Activated CD4-positive, alpha-beta T cell treated with anti-CD3 and anti-CD28 coated beads, Interleukin-2, amount 10 ng/mL, durations not matched to agents 7 days and 5 days (primary cell): ENCODE measurements at regions not wholly inside any gene's neighbourhood (a gene's known extent, or its start where the extent isn't known, plus 50 kb on each side); places are given as distances from the start of the nearest gene placed in this dataset.

ENCODE experiments used
- CTCF ChIA-PET: fragments of 350-600 bp; sonication (Branson Sonifier 250); formaldehyde crosslinking; loops from one replicate; lab custom pipeline; 2021; ENCODE audit warnings: antibody characterized with exemption; lab: Charles Lee
- POLR2A ChIA-PET: fragments of 350-600 bp; sonication (Branson Sonifier 250); formaldehyde crosslinking; loops from one replicate; lab custom pipeline; 2021; ENCODE audit warnings: antibody characterized with exemption; lab: Charles Lee
- DNase-seq: peaks from one replicate; pipeline ENCODE4 v3.0.0-alpha.2; 2020
- H3K27ac Mint-ChIP-seq: one replicate; pipeline ENCODE4 v1.8.0; 2021; ENCODE audit warnings: mild to moderate bottlenecking, moderate library complexity, mixed read lengths
- H3K27me3 Mint-ChIP-seq: one replicate; pipeline ENCODE4 v1.8.0; 2021; ENCODE audit warnings: mixed read lengths
- H3K36me3 Mint-ChIP-seq: one replicate; pipeline ENCODE4 v1.8.0; 2021; ENCODE audit warnings: low read depth, mixed read lengths
- H3K4me1 Mint-ChIP-seq: one replicate; pipeline ENCODE4 v1.8.0; 2021; ENCODE audit warnings: mixed read lengths
- H3K4me3 Mint-ChIP-seq: one replicate; pipeline ENCODE4 v1.8.0; 2021; ENCODE audit warnings: mild to moderate bottlenecking, moderate library complexity, mixed read lengths
- H3K9me3 Mint-ChIP-seq: one replicate; pipeline ENCODE4 v1.8.0; 2021; ENCODE audit warnings: mixed read lengths

DNA sequence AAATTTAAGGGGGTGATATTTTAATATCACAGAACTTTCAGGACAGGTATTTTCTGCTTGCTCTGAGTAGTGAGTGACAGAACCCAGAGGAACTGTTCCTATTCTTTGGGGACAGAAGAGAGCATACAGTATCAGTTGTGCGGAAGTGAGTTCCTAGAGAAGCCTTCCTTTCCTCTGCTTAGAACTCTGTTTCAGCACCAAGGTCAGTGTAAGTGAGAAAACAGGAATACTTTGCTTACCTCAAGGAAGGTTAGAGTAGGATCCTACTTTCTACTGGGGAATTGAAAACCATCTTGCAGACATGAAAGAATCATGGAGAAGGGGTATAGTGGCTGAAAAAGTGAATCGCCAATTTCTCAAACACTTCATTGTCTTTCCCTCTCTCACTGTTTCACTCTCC, 542.4 kb downstream of the SQOR start:
- ChIA-PET POLR2A (no interaction called here), CTCF (no interaction called here)
- Mint-ChIP-seq H3K9me3 (peaks cover 7% of the 10 kb centered on the region), H3K4me3 (no peak overlapping the region), H3K27ac (no peak overlapping the region), H3K4me1 (no peaks in the 10 kb centered on the region), H3K27me3 (no peaks in the 10 kb centered on the region), H3K36me3 (no peaks in the 10 kb centered on the region)
- no peak for DNase-seq

DNA sequence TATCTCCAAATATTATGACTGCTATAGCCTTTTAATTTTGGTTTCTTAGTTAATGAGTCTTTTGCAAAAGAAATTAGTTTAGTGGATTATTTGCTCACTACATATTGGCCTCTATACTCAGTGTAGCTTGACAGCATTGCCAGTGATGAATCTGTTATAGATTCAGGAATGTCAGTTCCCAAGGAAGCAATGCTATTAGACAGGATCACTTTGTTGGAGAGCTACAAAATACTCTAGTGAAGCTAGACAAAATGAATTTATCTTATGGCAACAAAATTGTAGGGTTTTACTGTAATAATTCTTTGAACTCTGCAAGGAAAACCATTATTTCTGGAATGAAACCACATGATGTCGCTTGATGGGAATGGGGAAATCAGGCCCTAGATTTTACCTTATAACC, 543.3 kb downstream of the SQOR start:
- POLR2A ChIA-PET = no interaction called here
- no peaks in the 10 kb centered on the region for H3K4me1 Mint-ChIP-seq

DNA sequence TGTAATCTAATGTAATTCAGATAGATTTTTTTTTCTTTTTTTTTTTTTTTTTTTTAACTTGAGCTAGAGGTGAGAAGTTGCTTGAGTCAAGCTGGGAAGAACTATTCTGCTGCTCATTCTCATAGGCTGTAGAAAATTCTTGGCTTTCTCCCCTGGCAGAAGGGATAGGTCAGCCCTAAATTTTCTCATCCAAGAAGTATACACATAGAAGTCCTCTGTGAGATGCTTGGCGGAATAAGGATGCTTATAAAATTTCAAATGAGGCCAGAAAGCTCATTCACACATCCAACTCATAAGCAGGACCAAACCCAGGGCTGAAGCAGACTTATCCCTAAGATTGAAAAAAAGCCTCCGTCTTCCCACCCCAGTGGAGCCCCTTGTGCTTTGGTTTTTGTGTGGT, 572.5 kb downstream of the SQOR start:
- no peaks in the 10 kb centered on the region for H3K27me3 Mint-ChIP-seq
- no peaks in the 10 kb centered on the region for H3K36me3 Mint-ChIP-seq
- ChIA-PET POLR2A (no interaction called here), CTCF (interaction anchor here (0.6 kb wide), 1 partner anchor 17 kb away, joined by 3 read pairs; no protein-coding TSS in a partner anchor)
- no peak for DNase-seq
- no peak overlapping the region for H3K4me3 Mint-ChIP-seq
- H3K4me1 Mint-ChIP-seq = no peaks in the 10 kb centered on the region
- peaks cover 5% of the 10 kb centered on the region for H3K9me3 Mint-ChIP-seq
- no peak overlapping the region for H3K27ac Mint-ChIP-seq

More for the DNA sequence above, 543.3 kb downstream of the SQOR start:
- Mint-ChIP-seq H3K4me3 (no peak overlapping the region), H3K27ac (no peak overlapping the region), H3K9me3 (peaks cover 11% of the 10 kb centered on the region), H3K36me3 (no peaks in the 10 kb centered on the region), H3K27me3 (no peaks in the 10 kb centered on the region)
- CTCF ChIA-PET = no interaction called here
- DNase-seq = no peak

DNA sequence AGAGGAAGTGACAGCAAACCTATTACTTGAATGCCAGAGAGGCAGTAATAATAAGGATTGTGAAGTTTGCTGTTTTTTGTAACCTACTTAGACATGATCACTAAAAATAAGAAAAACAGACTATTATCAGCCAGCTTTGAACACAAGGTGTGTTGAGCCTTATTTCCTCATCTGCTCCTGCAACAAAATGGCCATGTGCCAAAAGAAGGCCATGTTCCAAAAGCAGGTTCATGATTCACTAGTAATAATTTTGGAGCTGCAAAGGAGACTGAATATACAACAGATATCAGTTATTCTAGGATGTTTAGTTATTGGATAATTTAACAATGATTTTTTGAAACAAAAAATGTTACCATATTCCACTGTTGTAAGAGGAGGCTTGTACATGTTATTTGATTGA, 578.7 kb downstream of the SQOR start:
- Mint-ChIP-seq H3K27ac (no peak overlapping the region), H3K9me3 (peaks cover 2% of the 10 kb centered on the region), H3K4me1 (no peaks in the 10 kb centered on the region), H3K36me3 (no peaks in the 10 kb centered on the region), H3K4me3 (no peak overlapping the region), H3K27me3 (no peaks in the 10 kb centered on the region)
- no peak for DNase-seq
- CTCF ChIA-PET = no interaction called here
- POLR2A ChIA-PET = no interaction called here

DNA sequence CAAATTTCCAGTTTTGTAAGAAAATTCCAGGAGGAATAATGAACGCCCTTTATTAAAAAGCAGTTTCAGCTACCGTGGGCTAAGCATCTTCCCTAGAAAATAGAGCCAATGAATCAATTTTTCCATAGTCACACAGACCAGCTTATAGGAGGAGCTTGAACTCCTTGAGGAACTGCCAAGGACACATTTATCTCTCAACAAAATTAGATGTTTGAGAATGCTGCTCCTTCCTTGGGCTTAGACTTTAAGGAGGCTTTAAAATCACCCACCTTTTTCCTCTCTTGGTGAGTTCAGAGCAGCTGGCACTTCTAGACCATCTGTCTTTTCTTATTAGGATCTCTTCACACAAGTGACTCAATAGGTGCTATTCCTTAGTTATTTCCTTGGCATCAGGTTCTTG, 588.0 kb downstream of the SQOR start:
- H3K27me3 Mint-ChIP-seq = no peaks in the 10 kb centered on the region
- H3K4me3 Mint-ChIP-seq = no peak overlapping the region
- ChIA-PET CTCF (no interaction called here), POLR2A (no interaction called here)
- no peak overlapping the region for H3K27ac Mint-ChIP-seq
- H3K4me1 Mint-ChIP-seq = no peaks in the 10 kb centered on the region
- no peaks in the 10 kb centered on the region for H3K9me3 Mint-ChIP-seq
- no peaks in the 10 kb centered on the region for H3K36me3 Mint-ChIP-seq
- no peak for DNase-seq

DNA sequence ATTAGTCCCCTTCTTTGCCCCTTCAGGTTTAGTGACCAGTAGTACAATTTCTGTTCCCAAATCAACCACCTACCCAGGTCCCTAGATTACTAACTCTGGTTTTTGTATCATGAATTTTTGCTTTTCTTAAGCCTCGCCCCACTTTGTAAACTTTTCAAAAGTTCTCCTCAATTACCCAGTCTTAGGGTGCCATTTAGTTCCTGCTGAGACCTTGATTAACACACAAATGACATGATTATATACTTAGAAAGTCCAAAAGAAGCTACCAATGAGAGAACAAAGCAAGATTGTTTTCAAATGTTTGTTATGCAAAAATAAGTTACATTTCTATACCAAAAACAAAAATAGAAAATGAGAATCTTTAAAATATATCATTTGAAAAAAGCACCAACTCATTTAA, 594.4 kb downstream of the SQOR start:
- POLR2A ChIA-PET = no interaction called here
- no peaks in the 10 kb centered on the region for H3K4me1 Mint-ChIP-seq
- CTCF ChIA-PET = no interaction called here
- no peaks in the 10 kb centered on the region for H3K27me3 Mint-ChIP-seq
- H3K4me3 Mint-ChIP-seq = no peak overlapping the region
- H3K36me3 Mint-ChIP-seq = no peaks in the 10 kb centered on the region
- peaks cover 2% of the 10 kb centered on the region for H3K9me3 Mint-ChIP-seq
- no peak for DNase-seq
- no peak overlapping the region for H3K27ac Mint-ChIP-seq

DNA sequence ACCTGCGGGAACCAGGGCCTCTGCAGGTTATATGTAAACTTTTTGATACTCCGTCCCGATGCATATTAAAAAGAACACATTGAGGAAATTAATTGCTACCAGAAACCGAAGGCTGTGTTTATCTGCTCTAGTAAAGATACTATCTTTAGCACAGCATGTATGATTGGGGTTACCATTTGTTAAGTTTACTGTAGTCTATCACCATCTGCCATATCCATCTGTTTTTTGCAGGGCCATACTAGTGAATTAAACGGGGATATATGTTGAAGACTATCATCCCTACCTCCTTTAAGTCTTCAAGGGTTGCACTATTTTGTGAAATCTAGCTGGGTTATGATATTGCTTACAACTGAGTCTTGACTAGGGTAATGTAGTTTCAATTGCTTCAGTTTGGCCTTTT, 597.0 kb downstream of the SQOR start:
- no peaks in the 10 kb centered on the region for H3K4me1 Mint-ChIP-seq
- no peak for DNase-seq
- ChIA-PET CTCF (no interaction called here), POLR2A (no interaction called here)
- no peak overlapping the region for H3K4me3 Mint-ChIP-seq
- no peaks in the 10 kb centered on the region for H3K36me3 Mint-ChIP-seq
- no peaks in the 10 kb centered on the region for H3K27me3 Mint-ChIP-seq
- H3K9me3 Mint-ChIP-seq = peaks cover 2% of the 10 kb centered on the region
- no peak overlapping the region for H3K27ac Mint-ChIP-seq

DNA sequence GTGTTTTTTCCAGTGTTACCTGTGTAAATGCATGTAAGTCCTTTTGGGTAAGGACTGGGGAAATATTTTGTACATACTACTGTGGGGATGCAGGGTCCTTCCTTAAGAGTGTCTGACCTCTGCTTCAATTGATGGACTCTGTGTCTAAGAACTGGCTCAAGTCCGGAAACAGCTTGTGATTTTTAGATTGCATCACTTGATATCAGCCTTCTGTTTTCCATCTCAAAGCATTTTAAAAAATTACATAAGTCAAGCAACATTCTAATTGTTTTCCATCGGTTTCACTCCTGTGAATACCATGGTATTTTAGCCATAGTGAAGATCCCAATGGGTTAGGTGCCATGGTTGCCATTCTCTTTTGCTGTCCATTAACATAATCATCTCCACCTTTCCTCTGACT, 597.6 kb downstream of the SQOR start:
- Mint-ChIP-seq H3K9me3 (peaks cover 7% of the 10 kb centered on the region), H3K4me3 (no peak overlapping the region), H3K36me3 (no peaks in the 10 kb centered on the region), H3K4me1 (no peaks in the 10 kb centered on the region), H3K27ac (no peak overlapping the region), H3K27me3 (no peaks in the 10 kb centered on the region)
- ChIA-PET CTCF (no interaction called here), POLR2A (no interaction called here)
- no peak for DNase-seq

DNA sequence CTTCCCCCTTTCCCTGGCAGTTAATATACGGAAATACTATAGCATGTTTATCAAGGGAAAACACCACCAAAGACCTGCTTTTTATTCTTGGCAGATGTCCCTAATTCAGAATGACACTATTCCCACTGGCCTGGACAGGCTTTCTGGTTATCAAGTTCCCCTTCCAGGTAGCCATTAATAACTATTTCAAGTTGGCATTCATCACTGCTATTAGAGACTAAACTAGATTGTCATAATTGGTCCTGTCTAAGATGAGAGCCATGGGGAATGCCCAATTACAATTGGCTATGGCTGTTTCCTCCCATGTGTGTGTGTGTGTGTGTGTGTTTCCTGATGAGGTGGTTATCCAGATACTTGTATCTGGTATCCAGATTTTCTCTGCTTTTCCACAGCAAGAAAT, 608.1 kb downstream of the SQOR start:
- CTCF ChIA-PET = no interaction called here
- H3K9me3 Mint-ChIP-seq = peaks cover 10% of the 10 kb centered on the region
- no peak for DNase-seq
- no peaks in the 10 kb centered on the region for H3K36me3 Mint-ChIP-seq
- POLR2A ChIA-PET = no interaction called here
- no peak overlapping the region for H3K27ac Mint-ChIP-seq
- no peaks in the 10 kb centered on the region for H3K4me1 Mint-ChIP-seq
- no peak overlapping the region for H3K4me3 Mint-ChIP-seq
- H3K27me3 Mint-ChIP-seq = no peaks in the 10 kb centered on the region

DNA sequence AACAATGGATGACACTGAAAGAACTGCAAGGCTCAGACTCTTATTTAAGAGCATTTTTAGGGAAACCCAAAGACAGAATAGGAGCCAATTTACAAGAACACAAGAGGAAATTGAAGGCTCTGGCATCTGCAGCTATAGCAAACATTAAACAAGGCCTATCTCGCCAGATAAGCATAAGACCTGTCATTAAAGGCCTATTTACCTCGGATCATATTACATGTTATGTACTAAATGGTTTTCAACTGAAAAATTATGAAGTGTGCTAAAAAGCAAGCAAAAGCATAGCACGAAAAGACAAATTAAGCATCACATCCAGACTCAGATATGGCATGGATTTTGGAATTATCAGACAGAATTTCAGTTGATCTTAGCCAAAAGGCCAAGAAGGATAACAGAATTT, 617.1 kb downstream of the SQOR start:
- ChIA-PET POLR2A (no interaction called here), CTCF (no interaction called here)
- Mint-ChIP-seq H3K4me1 (no peaks in the 10 kb centered on the region), H3K27ac (no peak overlapping the region), H3K36me3 (no peaks in the 10 kb centered on the region), H3K27me3 (no peaks in the 10 kb centered on the region), H3K4me3 (no peak overlapping the region), H3K9me3 (no peaks in the 10 kb centered on the region)
- no peak for DNase-seq

DNA sequence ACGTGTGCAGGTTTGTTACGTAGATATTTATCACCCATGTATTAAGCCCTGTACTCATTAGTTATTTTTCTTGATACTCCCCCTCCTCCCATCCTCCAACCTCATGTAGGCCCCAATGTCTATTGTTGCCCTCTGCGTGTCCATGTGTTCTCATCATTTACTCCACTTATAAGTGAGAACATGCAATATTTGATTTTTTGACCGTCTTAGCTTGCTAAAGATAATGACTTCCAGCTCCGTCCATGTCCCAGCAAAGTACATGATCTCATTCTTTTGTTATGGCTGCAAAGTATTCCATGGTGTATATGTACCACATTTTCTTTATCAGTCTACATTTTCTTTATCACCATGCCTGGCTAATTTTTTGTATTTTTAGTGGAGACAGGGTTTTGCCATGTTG, 623.2 kb downstream of the SQOR start:
- H3K4me1 Mint-ChIP-seq = no peaks in the 10 kb centered on the region
- DNase-seq = no peak
- no peaks in the 10 kb centered on the region for H3K36me3 Mint-ChIP-seq
- ChIA-PET POLR2A (no interaction called here), CTCF (no interaction called here)
- no peak overlapping the region for H3K4me3 Mint-ChIP-seq
- no peak overlapping the region for H3K27ac Mint-ChIP-seq
- H3K9me3 Mint-ChIP-seq = peaks cover 4% of the 10 kb centered on the region
- H3K27me3 Mint-ChIP-seq = no peaks in the 10 kb centered on the region

DNA sequence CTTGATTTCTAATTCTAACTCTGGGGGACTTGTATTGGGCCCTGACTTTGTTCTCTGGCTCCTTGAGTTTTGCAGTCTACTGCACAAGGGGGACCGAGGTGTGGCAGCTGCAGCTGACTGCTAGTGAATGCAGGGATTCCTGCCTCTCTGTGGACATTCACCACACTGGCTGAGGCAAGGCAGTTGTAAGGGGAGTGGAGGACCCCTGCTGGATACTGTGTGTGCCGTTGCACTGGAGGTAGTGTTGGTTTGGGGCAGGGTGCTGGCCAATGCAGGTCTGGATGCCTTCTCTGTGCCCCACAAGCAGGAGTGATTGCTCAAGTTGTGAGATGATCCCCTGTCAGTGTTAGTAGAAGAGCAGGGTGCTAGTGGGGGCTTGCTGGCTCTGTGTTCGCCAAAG, 626.1 kb downstream of the SQOR start:
- no peak overlapping the region for H3K4me3 Mint-ChIP-seq
- DNase-seq = no peak
- H3K9me3 Mint-ChIP-seq = peaks cover 6% of the 10 kb centered on the region
- no peak overlapping the region for H3K27ac Mint-ChIP-seq
- H3K36me3 Mint-ChIP-seq = no peaks in the 10 kb centered on the region
- no peaks in the 10 kb centered on the region for H3K27me3 Mint-ChIP-seq
- ChIA-PET CTCF (no interaction called here), POLR2A (no interaction called here)
- no peaks in the 10 kb centered on the region for H3K4me1 Mint-ChIP-seq

DNA sequence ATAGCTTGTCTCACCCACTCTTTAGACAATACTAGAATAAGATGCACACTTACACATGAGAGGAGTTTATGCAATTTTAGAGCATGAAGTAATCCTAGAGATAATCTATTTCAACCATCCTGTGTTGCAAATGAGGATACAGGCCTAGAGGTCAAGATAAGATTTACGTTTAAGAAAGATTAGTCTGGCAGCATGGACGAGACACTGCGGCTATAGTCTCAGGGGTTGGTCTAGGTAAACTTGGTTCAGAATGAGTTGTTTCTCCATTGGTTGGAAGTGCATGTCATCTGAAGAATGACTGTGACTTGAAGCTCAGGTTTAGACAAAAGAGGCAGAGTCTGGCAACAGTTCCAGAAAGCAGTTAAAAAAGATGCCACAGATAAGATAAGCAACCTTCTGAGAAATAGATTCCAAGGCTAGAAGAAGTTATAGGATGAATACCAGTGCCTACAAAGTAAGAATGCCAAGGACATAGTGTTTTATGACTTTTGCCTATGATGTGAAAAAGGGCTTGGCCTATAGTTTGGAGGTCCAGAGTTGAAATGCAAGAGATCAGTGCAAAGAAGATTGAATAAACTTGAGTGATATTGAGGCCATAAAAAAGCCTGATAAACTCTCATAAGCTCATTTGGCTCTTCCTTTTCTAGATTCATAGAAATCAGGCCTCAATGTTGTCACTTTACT, 631.0 kb downstream of the SQOR start:
- Mint-ChIP-seq H3K27me3 (no peaks in the 10 kb centered on the region), H3K9me3 (peaks cover 3% of the 10 kb centered on the region), H3K4me1 (no peaks in the 10 kb centered on the region), H3K27ac (no peak overlapping the region), H3K36me3 (no peaks in the 10 kb centered on the region), H3K4me3 (no peak overlapping the region)
- no peak for DNase-seq
- CTCF ChIA-PET = no interaction called here
- POLR2A ChIA-PET = no interaction called here

DNA sequence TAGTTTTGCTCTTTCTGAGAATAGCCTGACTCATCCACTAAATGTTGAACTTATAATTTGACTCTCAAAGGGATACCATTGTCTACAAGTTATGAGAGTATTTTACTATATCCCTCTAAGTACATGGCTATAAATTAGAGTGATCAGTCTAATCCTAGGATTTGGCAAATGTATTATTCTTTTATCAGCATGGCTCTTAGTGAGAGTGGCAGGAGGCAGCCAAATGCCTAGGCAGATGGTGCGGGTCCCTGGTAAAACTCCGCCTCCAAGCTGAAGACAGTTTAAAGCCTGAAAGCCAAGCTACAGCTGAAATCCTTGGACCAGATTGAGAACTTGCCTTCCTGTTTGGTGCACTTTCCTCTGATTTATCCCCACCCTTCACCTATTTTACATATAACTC, 631.8 kb downstream of the SQOR start:
- POLR2A ChIA-PET = no interaction called here
- Mint-ChIP-seq H3K27ac (no peak overlapping the region), H3K4me1 (no peaks in the 10 kb centered on the region), H3K4me3 (no peak overlapping the region), H3K9me3 (peaks cover 3% of the 10 kb centered on the region), H3K27me3 (no peaks in the 10 kb centered on the region), H3K36me3 (no peaks in the 10 kb centered on the region)
- no peak for DNase-seq
- CTCF ChIA-PET = no interaction called here
